Cardiac muscle cell (in vitro differentiated cells and primary cell): ENCODE measurements at regions not wholly inside any gene's neighbourhood (a gene's known extent, or its start where the extent isn't known, plus 50 kb on each side); places are given as distances from the start of the nearest gene placed in this dataset.

Source experiments
- DNase-seq, 2 donors: peaks; one replicate each; pipeline versions ENCODE4 v3.0.0 to v3.0.0-alpha.2; 2010 to 2017; ENCODE audit warnings: low read depth in 1 of 2, low spot score in 1 of 2
- H3K27ac ChIP-seq: fragments of 200-600 bp; sonication (generic); 2 replicates; pipeline ENCODE4 v1.5.1; 2016
- H3K27me3 ChIP-seq: fragments of 200-600 bp; sonication (generic); 2 replicates; pipeline ENCODE4 v1.6.0; 2016; ENCODE audit warnings: control low read depth
- H3K36me3 ChIP-seq: fragments of 200-600 bp; sonication (generic); 2 replicates; pipeline ENCODE4 v1.5.1; 2016; ENCODE audit warnings: control low read depth
- H3K4me1 ChIP-seq: fragments of 200-600 bp; sonication (generic); 2 replicates; pipeline ENCODE4 v1.8.1; 2017; ENCODE audit warnings: low read depth, mild to moderate bottlenecking, mixed run types
- H3K4me3 ChIP-seq: fragments of 200-600 bp; sonication (generic); 2 replicates; pipeline ENCODE4 v1.5.1; 2016; ENCODE audit warnings: mild to moderate bottlenecking
- H3K9me3 ChIP-seq: fragments of 200-600 bp; sonication (generic); 2 replicates; pipeline ENCODE4 v1.5.1; 2017; ENCODE audit warnings: low read depth, mild to moderate bottlenecking, control low read depth
- CTCF ChIP-seq: IDR thresholded peaks from 2 replicates; pipeline ENCODE4 v1.5.1; 2012; ENCODE audit warnings: low read depth, mild to moderate bottlenecking, low read length

- Histone ChIP-seq H3K27me3 (no peaks in the 10 kb centered on the region), H3K27ac (no peak overlapping the region), H3K9me3 (no peaks in the 10 kb centered on the region), H3K36me3 (no peaks in the 10 kb centered on the region), H3K4me1 (no peaks in the 10 kb centered on the region), H3K4me3 (no peak overlapping the region)
- no peak for DNase-seq
- TF ChIP-seq CTCF: no peak
Measured at GRCh38 chr4:13302876-13303275, 181.3 kb downstream of the RAB28 start.

- no peaks in the 10 kb centered on the region for H3K27me3 ChIP-seq
- no peak for TF ChIP-seq CTCF
- H3K4me1 ChIP-seq: no peaks in the 10 kb centered on the region
- no peaks in the 10 kb centered on the region for H3K36me3 ChIP-seq
- H3K4me3 ChIP-seq: no peak overlapping the region
- H3K9me3 ChIP-seq: no peaks in the 10 kb centered on the region
- no peak for DNase-seq
- H3K27ac ChIP-seq: no peak overlapping the region
Measured at GRCh38 chr4:13299343-13299742, 184.8 kb downstream of the RAB28 start.

- Histone ChIP-seq H3K27ac (no peak overlapping the region), H3K36me3 (no peaks in the 10 kb centered on the region), H3K4me3 (no peak overlapping the region), H3K4me1 (no peaks in the 10 kb centered on the region), H3K9me3 (no peaks in the 10 kb centered on the region), H3K27me3 (no peaks in the 10 kb centered on the region)
- no peak for TF ChIP-seq CTCF
- no peak for DNase-seq
Measured at GRCh38 chr4:13298655-13299054, 185.5 kb downstream of the RAB28 start.

- no peak for TF ChIP-seq CTCF
- Histone ChIP-seq H3K27ac (no peak overlapping the region), H3K4me1 (no peaks in the 10 kb centered on the region), H3K36me3 (no peaks in the 10 kb centered on the region), H3K9me3 (no peaks in the 10 kb centered on the region), H3K4me3 (no peak overlapping the region), H3K27me3 (no peaks in the 10 kb centered on the region)
- DNase-seq: no peak
Measured at GRCh38 chr4:13296986-13297385, 187.2 kb downstream of the RAB28 start.

- no peaks in the 10 kb centered on the region for H3K36me3 ChIP-seq
- H3K27me3 ChIP-seq: no peaks in the 10 kb centered on the region
- H3K4me3 ChIP-seq: no peak overlapping the region
- H3K4me1 ChIP-seq: no peaks in the 10 kb centered on the region
- DNase-seq: peak in 1 of 2 donors; percentile 21
- H3K9me3 ChIP-seq: no peaks in the 10 kb centered on the region
- no peak for TF ChIP-seq CTCF
- no peak overlapping the region for H3K27ac ChIP-seq
Measured at GRCh38 chr4:13294961-13295605, 189.1 kb downstream of the RAB28 start.
